Right lobe of liver (tissue), 6 donors: ENCODE measurements at regions not wholly inside any gene's neighbourhood (a gene's known extent, or its start where the extent isn't known, plus 50 kb on each side); places are given as distances from the start of the nearest gene placed in this dataset.

Experiments
- ATAC-seq, 4 donors: fragments of 200-7000 bp; cut with Tn5 transposase; one replicate each; pipeline ENCODE4 v1.9.1; 2020; ENCODE audit warnings: mild to moderate bottlenecking in 4 of 4, moderate library complexity in 4 of 4
- DNase-seq, 3 donors: peaks; one replicate each; pipeline ENCODE4 v3.0.0-alpha.2; 2020
- H3K27ac ChIP-seq, 3 donors: fragments of 200-600 bp; one replicate each; pipeline ENCODE4 v1.8.0; 2022
- H3K27me3 ChIP-seq, 2 donors: fragments of 200-600 bp; one replicate each; pipeline ENCODE4 v1.8.0; 2022
- H3K36me3 ChIP-seq, 4 donors: fragments of 200-600 bp; sonication (generic) in 1 of 4; one replicate each; pipeline versions ENCODE4 v1.5.1 to v1.8.0; 2017 to 2022; ENCODE audit warnings: control low read depth in 1 of 4
- H3K4me1 ChIP-seq, 4 donors: fragments of 200-600 bp; sonication (generic) in 1 of 4; one replicate each; pipeline versions ENCODE4 v1.5.1 to v1.8.0; 2017 to 2022; ENCODE audit warnings: control low read depth in 1 of 4
- H3K4me3 ChIP-seq, 3 donors: fragments of 200-600 bp; one replicate each; pipeline ENCODE4 v1.8.0; 2022
- H3K9me3 ChIP-seq, 4 donors: fragments of 200-600 bp; sonication (generic) in 1 of 4; one replicate each; pipeline versions ENCODE4 v1.5.1 to v1.8.0; 2017 to 2022; ENCODE audit warnings: control low read depth in 1 of 4
- POLR2A ChIP-seq: fragments of 450-650 bp; IDR thresholded peaks from one replicate; pipeline ENCODE4 v1.6.1; 2017; ENCODE audit warnings: antibody characterized with exemption, mild to moderate bottlenecking
- WGBS: methylation state at CpG from one replicate; pipeline ENCODE4 v1.1.6; 2018; ENCODE audit warnings: low coverage, low lambda C conversion rate; ENCODE audit not compliant: insufficient coverage; ENCODE audit errors: missing lambda C conversion rate; 5-methylcytosine and 5-hydroxymethylcytosine counted together
- intact Hi-C, 2 donors: fragments of 100-400 bp; cut with DNase I; formaldehyde crosslinking; loops; one replicate each; pipeline versions ENCODE4 v1.11.2 to v1.14.1; 2022
- TF ChIP-seq, protein P1 (sequence below), 4 donors: fragments of 200-600 bp in 3 of 4; fragments of 450-650 bp in 1 of 4; IDR thresholded peaks; one replicate each; pipeline versions ENCODE4 v1.5.1 to v1.8.0; 2016 to 2022; ENCODE audit warnings: antibody characterized with exemption in 4 of 4, mild to moderate bottlenecking in 2 of 4
- donor health status: DM: no; HTN: yes; CAD: no.
- donor health status: DM: no; HTN: no; CAD: no.
- donor health status: DM: no; HTN: no; CAD: no.
- donor health status: DM: no; HTN: yes; CAD: no.
- donor health status: DM: no; HTN: yes; CAD: no.

DNA sequence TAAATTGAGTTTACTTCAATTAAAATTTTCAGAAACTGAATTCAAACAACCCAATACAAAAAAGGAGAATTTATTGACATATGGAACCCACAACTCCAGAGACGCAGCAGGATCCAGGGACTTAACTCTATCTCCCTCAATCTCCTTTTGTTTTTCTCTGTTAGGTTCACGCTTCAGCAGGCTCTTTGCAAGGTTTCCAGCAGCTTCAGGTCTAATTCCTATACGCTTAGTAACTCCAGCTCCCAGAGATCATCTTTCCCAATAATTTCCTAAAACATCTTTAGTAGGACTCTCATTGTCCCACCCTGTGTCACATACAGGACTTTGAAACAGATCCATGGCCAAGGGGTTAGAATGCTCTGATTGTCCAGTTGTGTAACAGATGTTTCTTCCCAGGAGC, 175.2 kb downstream of the RMST start:
- no peak for ATAC-seq
- no peak for TF ChIP-seq POLR2A
- TF ChIP-seq, protein P1, sequence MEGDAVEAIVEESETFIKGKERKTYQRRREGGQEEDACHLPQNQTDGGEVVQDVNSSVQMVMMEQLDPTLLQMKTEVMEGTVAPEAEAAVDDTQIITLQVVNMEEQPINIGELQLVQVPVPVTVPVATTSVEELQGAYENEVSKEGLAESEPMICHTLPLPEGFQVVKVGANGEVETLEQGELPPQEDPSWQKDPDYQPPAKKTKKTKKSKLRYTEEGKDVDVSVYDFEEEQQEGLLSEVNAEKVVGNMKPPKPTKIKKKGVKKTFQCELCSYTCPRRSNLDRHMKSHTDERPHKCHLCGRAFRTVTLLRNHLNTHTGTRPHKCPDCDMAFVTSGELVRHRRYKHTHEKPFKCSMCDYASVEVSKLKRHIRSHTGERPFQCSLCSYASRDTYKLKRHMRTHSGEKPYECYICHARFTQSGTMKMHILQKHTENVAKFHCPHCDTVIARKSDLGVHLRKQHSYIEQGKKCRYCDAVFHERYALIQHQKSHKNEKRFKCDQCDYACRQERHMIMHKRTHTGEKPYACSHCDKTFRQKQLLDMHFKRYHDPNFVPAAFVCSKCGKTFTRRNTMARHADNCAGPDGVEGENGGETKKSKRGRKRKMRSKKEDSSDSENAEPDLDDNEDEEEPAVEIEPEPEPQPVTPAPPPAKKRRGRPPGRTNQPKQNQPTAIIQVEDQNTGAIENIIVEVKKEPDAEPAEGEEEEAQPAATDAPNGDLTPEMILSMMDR (IDR thresholded peaks at IDR 0.05): no peak
- H3K4me1 ChIP-seq: no peaks in the 10 kb centered on the region
- H3K4me3 ChIP-seq: no peak overlapping the region
- no peaks in the 10 kb centered on the region for H3K36me3 ChIP-seq
- WGBS: 76% methylated on average over 3 of the region's 3 CpGs
- DNase-seq: no peak
- H3K9me3 ChIP-seq: no peaks in the 10 kb centered on the region
- H3K27me3 ChIP-seq: no peaks in the 10 kb centered on the region
- intact Hi-C loops: no loop called here
- H3K27ac ChIP-seq: no peak overlapping the region

DNA sequence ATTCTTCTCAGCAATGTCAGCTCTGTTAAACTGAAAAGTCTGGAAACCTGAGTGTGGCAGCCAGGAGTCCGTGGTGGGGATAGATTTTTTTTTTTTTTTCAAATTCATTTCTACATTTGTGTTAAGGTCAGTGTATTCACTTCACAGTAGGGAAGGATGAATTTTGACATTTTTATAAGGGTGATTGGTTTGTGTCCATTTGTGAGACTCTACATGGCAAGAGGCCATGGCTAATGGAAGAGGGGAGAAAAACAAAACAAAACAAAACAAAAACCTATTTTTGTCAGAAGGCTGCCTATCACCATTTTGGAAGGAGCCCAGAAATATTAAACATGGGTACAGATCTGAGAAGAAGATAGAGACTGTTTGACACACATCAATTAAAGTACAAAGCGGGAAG, 176.1 kb downstream of the RMST start:
- no peaks in the 10 kb centered on the region for H3K36me3 ChIP-seq
- no peak for DNase-seq
- H3K9me3 ChIP-seq: no peaks in the 10 kb centered on the region
- no peaks in the 10 kb centered on the region for H3K27me3 ChIP-seq
- H3K4me3 ChIP-seq: no peak overlapping the region
- ATAC-seq: no peak
- 55% methylated on average over 2 of the region's 2 CpGs for WGBS
- no peak for TF ChIP-seq POLR2A
- TF ChIP-seq, protein P1 (IDR thresholded peaks at IDR 0.05): no peak
- H3K4me1 ChIP-seq: no peaks in the 10 kb centered on the region
- intact Hi-C loops: no loop called here
- H3K27ac ChIP-seq: no peak overlapping the region

DNA sequence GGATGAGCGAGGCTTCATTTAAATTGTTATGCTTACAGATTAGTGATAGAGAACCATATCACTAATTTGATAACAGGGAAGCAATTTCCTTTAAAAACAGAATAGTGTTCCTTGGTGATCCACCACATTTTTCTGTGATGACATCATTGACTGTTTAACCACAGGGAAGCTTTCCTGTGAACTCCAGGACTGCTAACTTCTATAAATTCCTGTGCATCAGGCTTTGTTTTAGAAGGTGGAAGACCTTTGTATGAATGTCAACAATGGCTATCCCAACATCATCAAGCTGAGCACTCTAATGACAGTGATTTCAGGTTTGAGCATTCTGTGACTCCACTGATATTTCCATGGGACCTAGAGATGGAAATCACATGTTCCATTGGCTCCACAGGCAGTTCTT, 177.1 kb downstream of the RMST start:
- TF ChIP-seq, protein P1 (IDR thresholded peaks at IDR 0.05): no peak
- no peak for TF ChIP-seq POLR2A
- no peak for DNase-seq
- H3K9me3 ChIP-seq: no peaks in the 10 kb centered on the region
- intact Hi-C loops: no loop called here
- H3K4me3 ChIP-seq: no peak overlapping the region
- no peak for ATAC-seq
- no peaks in the 10 kb centered on the region for H3K36me3 ChIP-seq
- no peak overlapping the region for H3K27ac ChIP-seq
- no peaks in the 10 kb centered on the region for H3K4me1 ChIP-seq
- no peaks in the 10 kb centered on the region for H3K27me3 ChIP-seq
- 80% methylated on average over 1 of the region's 1 CpG for WGBS

DNA sequence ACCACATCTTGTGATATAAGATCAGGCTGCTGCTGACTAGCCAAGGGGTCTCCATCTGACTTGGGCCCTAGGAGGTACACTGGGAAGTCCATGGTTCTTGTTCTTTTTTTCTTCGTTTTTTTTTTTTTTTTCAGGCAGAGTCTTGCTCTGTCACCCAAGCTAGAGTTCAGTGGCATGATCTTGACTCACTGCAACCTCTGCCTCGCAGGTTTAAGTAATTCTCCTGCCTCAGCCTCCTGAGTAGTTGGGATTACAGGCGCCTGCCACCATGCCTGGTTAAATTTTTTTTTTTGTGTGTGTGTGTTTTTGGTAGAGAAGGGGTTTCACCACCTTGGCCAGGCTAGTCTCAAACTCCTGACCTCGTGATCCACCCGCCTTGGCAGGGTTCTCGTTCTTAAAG, 178.2 kb downstream of the RMST start:
- H3K27ac ChIP-seq: no peak overlapping the region
- no peak for TF ChIP-seq POLR2A
- TF ChIP-seq, protein P1 (IDR thresholded peaks at IDR 0.05): no peak
- H3K4me3 ChIP-seq: no peak overlapping the region
- DNase-seq (no peak), ATAC-seq (no peak)
- H3K4me1 ChIP-seq: no peaks in the 10 kb centered on the region
- no peaks in the 10 kb centered on the region for H3K9me3 ChIP-seq
- WGBS: 53% methylated on average over 6 of the region's 6 CpGs
- no peaks in the 10 kb centered on the region for H3K27me3 ChIP-seq
- H3K36me3 ChIP-seq: no peaks in the 10 kb centered on the region
- intact Hi-C loops: no loop called here

DNA sequence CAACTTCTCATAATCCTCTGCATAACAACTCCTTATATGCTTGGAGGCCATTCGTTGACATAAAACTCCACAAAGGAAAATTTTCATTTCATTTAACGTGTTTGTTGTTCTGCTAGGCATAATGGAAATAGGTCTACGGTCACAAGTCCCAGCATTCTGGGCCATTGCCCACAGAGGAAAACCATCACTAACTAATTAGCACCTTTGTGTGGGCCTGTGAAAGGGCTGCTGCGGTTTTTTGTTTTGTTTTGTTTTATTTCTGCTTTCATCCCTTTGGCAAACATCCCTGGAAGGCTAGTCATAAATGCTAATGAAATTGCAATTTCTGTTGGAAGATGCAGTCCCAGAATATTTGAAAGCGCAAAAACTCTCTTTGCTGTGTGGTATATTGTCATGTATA, 180.3 kb downstream of the RMST start:
- WGBS: 70% methylated on average over 5 of the region's 5 CpGs

More for the DNA sequence above, 180.3 kb downstream of the RMST start:
- DNase-seq: no peak
- no peak for TF ChIP-seq POLR2A
- TF ChIP-seq, protein P1 (IDR thresholded peaks at IDR 0.05): no peak
- Histone ChIP-seq H3K4me1 (no peaks in the 10 kb centered on the region), H3K9me3 (no peaks in the 10 kb centered on the region), H3K27ac (no peak overlapping the region), H3K4me3 (no peak overlapping the region), H3K27me3 (no peaks in the 10 kb centered on the region), H3K36me3 (no peaks in the 10 kb centered on the region)
- no peak for ATAC-seq
- intact Hi-C loops: no loop called here
